ENCODE measurements at regions not wholly inside any gene's neighbourhood (a gene's known extent, or its start where the extent isn't known, plus 50 kb on each side); places are given as distances from the start of the nearest gene placed in this dataset.

- no peak for TF ChIP-seq GATA2 (IDR thresholded peaks at IDR 0.05; ENCODE audit: low read depth, low read length)
- no peak for TF ChIP-seq GATA3 (IDR thresholded peaks at IDR 0.05; ENCODE audit: low read depth, low read length)
These were observed 108.4 kb upstream of the NOCT start for GRCh38 chr4:138907174-138907573.

Data from SH-SY5Y (cell line).